Fibroblast of lung (primary cell): ENCODE measurements at regions not wholly inside any gene's neighbourhood (a gene's known extent, or its start where the extent isn't known, plus 50 kb on each side); places are given as distances from the start of the nearest gene placed in this dataset.

Experiments
- CTCF ChIP-seq, 2 donors: IDR thresholded peaks in 1 of 2; conservative IDR thresholded peaks in 1 of 2; 1 replicate in 1 of 2; 2 replicates in 1 of 2; pipeline ENCODE4 v1.5.1; 2011 to 2012; ENCODE audit warnings: low read length in 2 of 2, control low read depth in 1 of 2, inconsistent platforms in 1 of 2, low read depth in 1 of 2, mild to moderate bottlenecking in 1 of 2
- EZH2 ChIP-seq: IDR thresholded peaks from 2 replicates; pipeline ENCODE4 v1.5.1; 2012; ENCODE audit warnings: low read length, control low read depth, mild to moderate bottlenecking; ENCODE audit errors: missing control alignments

- TF ChIP-seq EZH2 (no peak), CTCF (conservative IDR thresholded peaks at IDR 0.05 in 1 of 2, IDR thresholded peaks at IDR 0.05 in 1 of 2; ENCODE audit: low read depth in 1 of 2, low read length in 2 of 2) (no peak)
These were observed 107.3 kb upstream of the WWC1 start for GRCh38 chr5:168184103-168184502.
